K562 (cell line): ENCODE measurements at regions not wholly inside any gene's neighbourhood (a gene's known extent, or its start where the extent isn't known, plus 50 kb on each side); places are given as distances from the start of the nearest gene placed in this dataset.
"Not testable (repeated sequence)": the region's sequence is repeated elsewhere in the genome, so short reads cannot be mapped to it uniquely, and the experiment has no call there.

Experiments
- ATAC-seq: fragments of 200-7000 bp; cut with Tn5 transposase; 3 replicates; pipeline ENCODE4 v1.9.1; 2020; ENCODE audit warnings: moderate library complexity
- BruUV-seq: library from RNA; stranded (reverse); fragments of 400-500 nt; replicated peaks from 2 replicates; lab custom pipeline; 2021; lab: Mats Ljungman, UMichigan
- CTCF ChIA-PET: fragments of 300-600 bp; formaldehyde crosslinking; extraction: SDS; loops from one replicate; lab custom pipeline; 2021; ENCODE audit warnings: low intra/inter-chr PET ratio; lab: Yijun Ruan, JAX
- POLR2A ChIA-PET: fragments of 300-600, 350-650 bp; sonication (Branson Sonifier 250); formaldehyde crosslinking; extraction: SDS; loops from one replicate; lab custom pipeline; 2021; ENCODE audit warnings: antibody characterized with exemption, inconsistent platforms; lab: Yijun Ruan, JAX
- DNase-seq, 4 experiments: peaks; one replicate each; pipeline versions ENCODE4 v3.0.0 to v3.0.0-alpha.2; 2011 to 2018; ENCODE audit warnings: low spot score in 3 of 4, mixed read lengths in 3 of 4; ENCODE audit errors: extremely low read depth in 1 of 4
- FAIRE-seq: peaks from 2 replicates; lab custom pipeline; 2011; peaks lifted over from hg19 to GRCh38; lab: Jason Lieb, UNC
- H2AFZ ChIP-seq: 2 replicates; pipeline ENCODE4 v1.6.0; 2011; ENCODE audit warnings: low read depth, low read length, control low read depth, inconsistent platforms
- H3K27ac ChIP-seq: fragments of 200-600 bp; 3 replicates; pipeline ENCODE4 v1.8.0; 2011; ENCODE audit warnings: low read depth, mild to moderate bottlenecking, control low read depth, inconsistent platforms, low read length, moderate library complexity, mixed read lengths; ENCODE audit errors: extremely low read depth
- H3K27me3 ChIP-seq, 2 experiments: fragments of 300-600 bp in 1 of 2; 2 replicates in 1 of 2; 3 replicates in 1 of 2; pipeline versions ENCODE4 v1.6.0 to v1.8.0; 2011; ENCODE audit warnings: inconsistent platforms in 2 of 2, low read length in 2 of 2, mild to moderate bottlenecking in 1 of 2, mixed read lengths in 1 of 2, moderate library complexity in 1 of 2; ENCODE audit not compliant: control insufficient read depth in 2 of 2, insufficient read depth in 2 of 2
- H3K36me3 ChIP-seq: fragments of 300-600 bp; 3 replicates; pipeline ENCODE4 v1.8.0; 2011; ENCODE audit warnings: mild to moderate bottlenecking, low read length, inconsistent platforms; ENCODE audit not compliant: control insufficient read depth, insufficient read depth
- H3K4me1 ChIP-seq, 2 experiments: fragments of 200-600 bp in 1 of 2; replicated peaks in 1 of 2; 2 replicates in 1 of 2; 3 replicates in 1 of 2; pipeline versions ENCODE4 v1.5.1 to v1.8.0; 2011; ENCODE audit warnings: inconsistent platforms in 2 of 2, low read length in 2 of 2, mild to moderate bottlenecking in 1 of 2, mixed read lengths in 1 of 2, moderate library complexity in 1 of 2; ENCODE audit not compliant: control insufficient read depth in 2 of 2, insufficient read depth in 2 of 2
- H3K4me2 ChIP-seq: 2 replicates; pipeline ENCODE4 v1.6.1; 2011; ENCODE audit warnings: low read length, control low read depth, inconsistent platforms, mixed read lengths; ENCODE audit not compliant: insufficient read depth
- H3K4me3 ChIP-seq: fragments of 200-600 bp; sonication (generic), shearing (Covaris generic); 2 replicates; pipeline ENCODE4 v1.5.1; 2016; ENCODE audit warnings: control low read depth, inconsistent platforms
- H3K79me2 ChIP-seq: fragments of 200-600 bp; 3 replicates; pipeline ENCODE4 v1.8.0; 2011; ENCODE audit warnings: low read length, inconsistent platforms; ENCODE audit not compliant: control insufficient read depth, insufficient read depth
- H3K9ac ChIP-seq, 2 experiments: 2 replicates each; pipeline versions ENCODE4 v1.6.0 to v1.6.1; 2011; ENCODE audit warnings: low read depth in 2 of 2, low read length in 2 of 2, control low read depth in 1 of 2, inconsistent platforms in 1 of 2, mild to moderate bottlenecking in 1 of 2, mixed read lengths in 1 of 2; ENCODE audit not compliant: insufficient read depth in 1 of 2
- H3K9me1 ChIP-seq: one replicate; pipeline ENCODE4 v1.6.0; 2011; ENCODE audit warnings: inconsistent platforms, mild to moderate bottlenecking, low read length, moderate library complexity; ENCODE audit not compliant: control insufficient read depth, insufficient read depth
- H3K9me3 ChIP-seq: replicated peaks from 2 replicates; pipeline ENCODE4 v1.5.1; 2011; ENCODE audit warnings: low read depth, low read length, inconsistent platforms; ENCODE audit not compliant: control insufficient read depth, insufficient read depth
- H4K20me1 ChIP-seq: replicated peaks from 2 replicates; pipeline ENCODE4 v1.6.1; 2011; ENCODE audit warnings: low read length, inconsistent platforms, mixed read lengths; ENCODE audit not compliant: control insufficient read depth, insufficient read depth
- CTCF ChIP-seq, 3 experiments: IDR thresholded peaks in 2 of 3; conservative IDR thresholded peaks in 1 of 3; 2 replicates each; pipeline ENCODE4 v1.5.1; 2011 to 2012; ENCODE audit warnings: low read length in 3 of 3, mild to moderate bottlenecking in 3 of 3, control low read depth in 2 of 3, improper control_type of control experiment in 1 of 3, inconsistent platforms in 1 of 3, low read depth in 1 of 3, mixed read lengths in 1 of 3, moderate library complexity in 1 of 3; ENCODE audit not compliant: insufficient read depth in 2 of 3
- WGBS: fragments of 100-300 bp; shearing (Covaris generic); methylation state at CpG from one replicate; pipeline ENCODE4 v1.1.6; 2016; ENCODE audit warnings: low coverage, mixed read lengths; ENCODE audit not compliant: insufficient coverage; ENCODE audit errors: missing lambda C conversion rate; 5-methylcytosine and 5-hydroxymethylcytosine counted together
- in situ Hi-C: fragments of 300-500 bp; cut with MboI; formaldehyde crosslinking; loops from 4 replicates; pipeline ENCODE4 v1.15.0; 2018; ENCODE audit warnings: inconsistent platforms, mixed read lengths
- intact Hi-C: fragments of 100-400 bp; cut with micrococcal nuclease; formaldehyde crosslinking; loops from 2 replicates; pipeline ENCODE4 v1.14.2; 2022

DNA sequence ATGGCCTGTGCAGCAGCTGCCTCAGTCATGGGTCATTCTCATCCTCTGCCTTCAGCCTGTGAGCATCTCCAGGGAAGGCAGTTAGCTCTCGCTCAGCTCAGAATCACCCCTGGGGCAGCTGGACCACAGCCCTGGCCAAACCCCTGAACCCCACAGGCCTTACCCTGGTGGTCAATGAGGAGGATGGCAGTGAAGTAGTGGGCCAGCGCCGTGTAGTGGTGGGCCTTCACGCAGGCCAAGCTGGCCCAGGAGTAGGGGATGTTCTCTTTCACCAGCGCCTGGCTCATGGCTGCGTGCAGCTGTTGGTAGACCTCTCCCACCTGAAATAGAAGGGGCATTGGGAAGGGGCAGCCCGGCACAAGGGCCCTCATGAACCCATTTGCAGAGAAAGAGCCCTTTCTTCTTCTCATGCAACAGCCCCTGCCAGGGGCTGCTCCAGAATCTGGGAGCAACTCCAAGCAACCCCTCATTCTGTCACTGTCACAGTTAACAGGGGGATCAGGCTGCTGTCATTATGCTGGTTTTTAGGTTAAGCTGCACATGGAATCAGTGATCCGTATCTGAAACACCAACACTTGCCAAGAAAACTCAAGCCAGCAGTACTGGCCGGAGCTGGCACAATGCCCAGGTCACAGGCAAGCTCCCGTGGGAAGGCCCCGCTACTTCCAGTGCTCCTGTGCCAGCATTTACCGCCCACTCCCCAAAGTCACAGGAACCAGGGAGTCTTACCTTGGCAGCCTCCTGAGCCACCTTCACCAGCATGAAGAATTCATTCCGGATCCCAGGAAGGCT, 290.2 kb downstream of the GOLGA6L6 start:
- H3K9me3 ChIP-seq, intact Hi-C loops, BruUV-seq, H3K36me3 ChIP-seq, H3K27me3 ChIP-seq, H3K9me1 ChIP-seq, H3K4me2 ChIP-seq, POLR2A ChIA-PET, CTCF ChIA-PET, FAIRE-seq, H4K20me1 ChIP-seq, H3K4me3 ChIP-seq, H2AFZ ChIP-seq, H3K27ac ChIP-seq, H3K4me1 ChIP-seq: not testable (repeated sequence)
- ATAC-seq (peak; percentile 39), DNase-seq (peak in 2 of 4 experiments; percentile 12)
- H3K9ac ChIP-seq = peak overlapping the region in 1 of 2 experiments; percentile 17; a peak in 1 of 4 replicates
- under 1% methylated on average over 13 of the region's 13 CpGs for WGBS
- TF ChIP-seq CTCF (IDR thresholded peaks at IDR 0.05 in 2 of 3, conservative IDR thresholded peaks at IDR 0.05 in 1 of 3; ENCODE audit: insufficient read depth in 2 of 3, low read depth in 1 of 3, low read length in 3 of 3) = peak in 2 of 3 experiments; percentile 12 to 67; a peak in 3 of 6 replicates
- TF ChIP-seq, all 486 proteins: peak for 1; not testable (repeated sequence) for 485
- in situ Hi-C loops, H3K79me2 ChIP-seq: not testable (repeated sequence)

GRCh38 chr15:20250206-20250605, 291.4 kb downstream of the GOLGA6L6 start:
- CTCF ChIA-PET, DNase-seq, FAIRE-seq, H3K9ac ChIP-seq, H3K4me3 ChIP-seq, H3K9me3 ChIP-seq, H4K20me1 ChIP-seq, H3K27ac ChIP-seq, POLR2A ChIA-PET, H2AFZ ChIP-seq, BruUV-seq, H3K79me2 ChIP-seq, H3K4me1 ChIP-seq, H3K9me1 ChIP-seq, H3K27me3 ChIP-seq, H3K4me2 ChIP-seq, ATAC-seq, in situ Hi-C loops, intact Hi-C loops, H3K36me3 ChIP-seq: not testable (repeated sequence)
- WGBS = 2% methylated on average over 3 of the region's 3 CpGs

- H3K4me3 ChIP-seq, ATAC-seq, H3K9me1 ChIP-seq, POLR2A ChIA-PET, H3K79me2 ChIP-seq, H2AFZ ChIP-seq, intact Hi-C loops, H4K20me1 ChIP-seq, H3K9ac ChIP-seq, BruUV-seq, H3K27ac ChIP-seq, FAIRE-seq, H3K27me3 ChIP-seq, H3K9me3 ChIP-seq, H3K36me3 ChIP-seq, H3K4me2 ChIP-seq, H3K4me1 ChIP-seq, CTCF ChIA-PET: not testable (repeated sequence)
- 0% methylated on average over 2 of the region's 2 CpGs for WGBS
- peak in 1 of 4 experiments; percentile 4 for DNase-seq
- in situ Hi-C loops = loop anchor here (25.0 kb wide), 1 partner anchor 212 kb away; no protein-coding TSS in a partner anchor
Observed at GRCh38 chr15:20249677-20249970, 292.0 kb downstream of the GOLGA6L6 start.
